ENCODE measurements at regions not wholly inside any gene's neighbourhood (a gene's known extent, or its start where the extent isn't known, plus 50 kb on each side); places are given as distances from the start of the nearest gene placed in this dataset.

GRCh38 chr5:54661111-54661510, 143.6 kb downstream of the SNX18 start:
- no peak for TF ChIP-seq RCOR1 (IDR thresholded peaks at IDR 0.05; ENCODE audit: low read length)
- no peak for TF ChIP-seq RFX5 (IDR thresholded peaks at IDR 0.05; ENCODE audit: low read length)

All from SK-N-SH (cell line).